T47D (cell line): ENCODE measurements at regions not wholly inside any gene's neighbourhood (a gene's known extent, or its start where the extent isn't known, plus 50 kb on each side); places are given as distances from the start of the nearest gene placed in this dataset.

Experiments
- DNase-seq, 2 experiments: peaks; one replicate each; pipeline versions ENCODE4 v3.0.0 to v3.0.0-alpha.2; 2011 to 2012; ENCODE audit warnings: low read depth in 1 of 2, low spot score in 1 of 2
- JUND ChIP-seq: IDR thresholded peaks from 2 replicates; pipeline ENCODE4 v1.6.1; 2012; ENCODE audit warnings: low read depth
- in situ Hi-C: cut with HindIII; loops from 2 replicates; pipeline ENCODE4 v1.10.0; 2016; ENCODE audit warnings: low sequenced_read_pairs, low pct_unique_long_range_greater_than_20kb

DNA sequence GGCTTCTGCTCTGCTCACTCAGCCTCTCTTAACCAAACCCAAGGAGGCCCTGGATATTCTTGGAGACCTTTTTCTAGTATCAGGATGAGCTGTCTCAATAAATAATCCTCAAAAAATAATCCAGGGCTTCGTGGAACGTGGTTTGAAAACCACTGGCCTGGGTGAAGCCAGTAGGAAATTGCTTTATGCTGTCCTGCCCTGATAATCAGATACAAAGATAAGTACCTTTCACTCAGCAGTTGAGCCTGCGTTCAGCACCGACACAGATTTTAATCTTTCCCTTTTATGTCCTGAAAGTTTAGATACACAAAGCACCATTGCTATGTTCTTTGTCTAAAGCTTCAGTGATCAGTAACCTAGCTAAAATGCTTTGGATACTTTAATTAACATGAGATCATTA lies 460.0 kb downstream of the RFC3 start:
- no peak for DNase-seq
- in situ Hi-C loops = no loop called here
- TF ChIP-seq JUND = no peak

DNA sequence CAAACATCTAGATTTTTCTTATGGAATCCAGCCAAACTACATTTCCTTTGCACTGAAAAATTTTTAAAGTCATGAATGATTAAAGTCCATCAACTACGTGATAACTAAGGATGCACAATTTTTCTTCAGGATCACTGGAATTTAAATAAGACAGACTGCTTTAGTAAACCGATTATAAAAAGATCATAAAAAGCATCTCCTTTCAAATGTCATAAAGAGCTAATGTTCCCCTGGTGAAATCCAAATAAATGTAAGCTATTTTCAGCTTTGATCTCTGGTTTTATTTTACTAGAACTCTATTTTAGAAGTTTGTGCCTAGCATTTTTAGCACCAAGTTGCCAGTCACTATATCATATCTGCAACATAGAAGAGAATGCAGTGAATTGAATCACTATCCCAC lies 460.8 kb downstream of the RFC3 start:
- no peak for TF ChIP-seq JUND
- DNase-seq = no peak
- in situ Hi-C loops = no loop called here

DNA sequence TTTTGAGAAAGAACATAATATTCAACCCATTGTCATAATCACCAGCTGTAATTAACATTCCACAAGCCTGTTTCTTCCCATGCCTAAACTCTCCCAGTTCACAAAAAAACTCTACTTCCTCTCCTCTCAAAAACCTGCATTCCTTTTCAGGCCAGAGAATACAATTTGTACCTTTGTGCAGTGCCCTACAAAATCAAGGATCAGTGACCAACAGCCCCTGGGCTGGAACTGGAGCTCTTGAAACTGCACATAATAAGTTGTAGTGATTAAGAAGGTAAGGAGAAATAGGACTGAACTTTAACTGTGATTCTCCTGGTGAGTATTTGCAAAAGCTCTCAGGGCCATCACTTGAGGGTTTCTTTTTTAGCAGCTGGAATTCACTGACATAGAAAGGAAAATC lies 472.7 kb downstream of the RFC3 start:
- no peak for DNase-seq
- in situ Hi-C loops = no loop called here

DNA sequence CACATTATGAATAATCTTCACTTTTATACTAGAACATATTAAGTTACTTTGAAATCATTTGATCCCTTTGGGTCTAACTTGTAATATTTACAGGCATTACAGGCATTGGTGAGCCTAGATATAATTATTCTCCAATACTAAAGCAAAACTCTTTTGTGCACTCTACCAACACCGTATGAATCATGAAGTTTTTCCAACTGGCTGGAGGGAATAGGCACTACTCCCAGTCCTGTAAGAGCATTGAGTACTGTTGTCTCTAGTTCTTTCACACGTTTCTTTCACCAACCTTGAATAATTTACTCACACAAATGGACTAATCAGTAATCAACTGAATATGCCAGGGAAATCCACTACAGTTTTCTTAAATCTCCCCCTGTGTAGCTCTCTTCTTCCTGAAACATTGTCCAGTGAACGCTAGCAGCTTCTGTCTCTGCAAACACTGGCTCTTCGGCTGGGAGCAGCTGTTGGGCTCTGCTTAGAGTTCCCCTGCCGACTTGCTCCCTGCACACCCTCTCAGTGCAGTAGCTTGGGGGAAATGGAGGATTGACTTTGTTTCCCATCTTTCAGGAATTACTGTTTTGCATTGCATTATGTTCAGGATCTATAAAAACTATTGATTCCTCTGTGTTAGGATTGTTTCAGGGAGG lies 476.7 kb downstream of the RFC3 start:
- DNase-seq = peak in 1 of 2 experiments; percentile 16
- no peak for TF ChIP-seq JUND
- in situ Hi-C loops = no loop called here

More for the DNA sequence above, 472.7 kb downstream of the RFC3 start:
- no peak for TF ChIP-seq JUND

DNA sequence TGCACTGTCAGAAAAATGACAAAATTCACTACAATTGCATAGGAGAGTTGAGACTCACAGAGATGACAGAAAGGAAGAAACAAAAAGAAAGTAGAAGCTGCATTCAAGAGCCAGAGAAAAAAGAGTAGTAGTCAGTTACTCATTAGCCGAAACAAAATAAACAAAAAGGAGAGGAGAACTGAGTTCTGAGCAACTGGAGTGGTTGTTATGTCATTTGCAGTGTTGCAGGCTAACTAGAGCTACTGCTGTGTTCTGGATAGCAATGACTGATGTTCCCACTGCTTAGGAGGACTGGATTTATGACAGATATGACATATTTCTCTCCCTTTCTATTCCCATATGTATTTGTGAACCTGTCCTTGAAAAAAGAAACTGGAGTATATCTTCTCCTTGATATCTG lies 482.6 kb downstream of the RFC3 start:
- no peak for DNase-seq
- no peak for TF ChIP-seq JUND
- in situ Hi-C loops = no loop called here

DNA sequence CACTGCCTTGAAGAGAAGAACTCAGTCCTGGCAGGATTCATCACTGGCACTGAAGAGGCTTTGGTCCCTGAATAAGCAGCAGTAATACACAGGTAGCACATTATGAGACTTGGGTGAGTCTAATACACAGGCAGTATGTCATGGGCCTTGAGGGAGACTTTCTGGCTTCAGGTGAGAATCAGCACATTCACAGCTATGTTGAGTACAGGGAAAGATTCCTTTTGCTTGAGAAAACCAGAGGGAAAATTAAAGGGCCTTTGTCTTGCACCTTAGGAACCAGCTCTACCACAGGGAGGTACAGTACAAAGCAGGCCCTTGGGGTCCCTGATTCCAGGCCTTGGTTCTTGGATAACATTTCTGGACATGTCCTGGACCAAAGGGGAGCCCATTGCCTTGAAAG lies 484.6 kb downstream of the RFC3 start:
- in situ Hi-C loops = no loop called here
- no peak for TF ChIP-seq JUND
- no peak for DNase-seq

DNA sequence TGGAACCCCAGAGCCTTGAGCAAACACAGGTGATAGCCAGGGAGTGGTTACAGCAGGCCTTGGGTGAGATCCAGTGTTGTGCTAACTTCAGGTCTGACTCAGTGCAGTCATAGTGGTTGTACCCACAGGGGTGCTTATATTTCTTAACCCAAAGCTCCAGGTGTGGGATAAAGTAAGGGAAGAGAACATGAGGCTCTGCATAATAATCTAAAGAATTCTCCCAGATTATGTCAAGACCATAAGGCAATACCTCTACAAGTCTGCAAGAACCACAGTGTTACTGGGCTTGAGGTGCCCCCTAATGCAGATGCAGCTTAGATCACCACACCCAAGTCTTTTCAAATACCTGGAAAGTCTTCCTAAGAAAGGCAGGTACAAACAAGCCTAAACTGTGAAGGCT lies 485.4 kb downstream of the RFC3 start:
- DNase-seq = no peak
- TF ChIP-seq JUND = no peak
- in situ Hi-C loops = no loop called here

DNA sequence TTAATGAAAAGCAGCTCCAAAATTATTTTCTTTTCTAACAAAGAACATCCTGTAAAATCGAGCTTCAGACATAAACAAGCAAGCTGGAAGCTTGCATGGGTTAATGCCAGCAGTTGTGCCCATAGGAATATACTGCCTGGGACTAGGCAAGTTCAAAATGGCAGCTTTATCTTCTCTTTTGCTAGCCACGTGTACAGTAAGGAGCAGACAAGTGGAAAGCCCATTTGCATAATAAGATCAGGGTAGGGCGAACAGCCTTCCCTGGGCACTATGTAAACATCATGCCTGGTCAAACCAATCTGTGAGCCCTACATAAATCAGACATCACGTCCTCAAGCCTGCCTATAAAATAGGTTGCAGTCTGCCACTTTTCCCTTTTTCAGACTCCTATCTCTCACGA lies 489.7 kb downstream of the RFC3 start:
- no peak for DNase-seq
- in situ Hi-C loops = no loop called here
- no peak for TF ChIP-seq JUND

DNA sequence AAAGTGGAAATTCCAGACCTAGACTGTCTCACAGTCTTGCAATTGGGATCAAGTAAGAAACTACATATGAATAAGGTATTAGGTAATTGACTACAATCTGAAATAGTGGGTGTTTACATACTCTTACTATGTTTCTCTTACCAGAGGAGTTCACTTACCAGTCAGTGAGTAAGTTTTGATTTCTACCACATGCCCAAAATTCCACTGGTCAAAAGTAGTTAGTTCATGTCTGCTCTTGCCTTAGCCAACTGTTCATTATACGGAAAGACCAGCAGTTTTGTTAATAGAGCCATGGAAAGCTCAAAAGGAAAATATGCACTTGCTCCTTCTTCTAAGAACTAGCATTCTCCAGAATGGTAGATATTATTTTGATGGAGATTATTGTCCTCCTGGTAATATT lies 490.8 kb downstream of the RFC3 start:
- DNase-seq = no peak
- in situ Hi-C loops = no loop called here

DNA sequence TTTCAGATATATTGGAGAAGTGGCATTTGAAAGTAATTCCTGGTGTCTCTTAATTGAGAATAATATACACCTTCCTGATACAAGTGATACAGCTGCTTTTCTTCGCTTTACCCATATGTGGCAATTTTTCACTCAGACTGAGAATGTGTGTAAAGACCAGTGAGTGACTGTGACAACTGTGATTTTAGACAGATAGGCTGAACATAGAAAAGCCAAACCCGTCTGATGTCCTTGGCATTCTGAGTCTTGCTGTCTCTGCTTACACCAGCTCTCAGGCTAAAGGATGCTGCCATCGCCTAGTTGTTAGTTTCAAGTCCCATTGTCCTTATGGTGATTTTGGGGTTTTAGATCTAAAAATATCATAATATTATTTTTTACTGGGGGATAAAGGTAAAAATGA lies 492.6 kb downstream of the RFC3 start:
- in situ Hi-C loops = no loop called here
- no peak for TF ChIP-seq JUND
- DNase-seq = no peak

More for the DNA sequence above, 490.8 kb downstream of the RFC3 start:
- TF ChIP-seq JUND = no peak

DNA sequence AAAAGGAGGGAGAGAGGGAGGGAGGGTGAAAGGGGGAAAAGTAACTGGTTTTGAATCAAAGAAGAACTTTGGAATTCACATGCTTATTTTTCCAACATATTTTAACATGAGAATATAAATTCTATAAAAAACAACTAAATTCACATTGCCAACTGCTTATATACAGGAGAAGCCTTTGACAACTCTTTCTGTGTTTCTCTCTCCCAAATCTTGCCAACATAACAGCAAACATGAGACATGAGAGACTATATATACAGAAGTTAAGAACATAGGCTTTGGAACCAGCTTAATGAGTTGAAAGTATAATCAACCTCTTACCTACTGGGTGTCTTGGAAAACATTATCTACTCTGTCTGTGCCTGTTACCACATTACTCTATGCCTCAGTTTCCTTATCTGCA lies 493.3 kb downstream of the RFC3 start:
- in situ Hi-C loops = no loop called here
- no peak for DNase-seq
- TF ChIP-seq JUND = no peak

DNA sequence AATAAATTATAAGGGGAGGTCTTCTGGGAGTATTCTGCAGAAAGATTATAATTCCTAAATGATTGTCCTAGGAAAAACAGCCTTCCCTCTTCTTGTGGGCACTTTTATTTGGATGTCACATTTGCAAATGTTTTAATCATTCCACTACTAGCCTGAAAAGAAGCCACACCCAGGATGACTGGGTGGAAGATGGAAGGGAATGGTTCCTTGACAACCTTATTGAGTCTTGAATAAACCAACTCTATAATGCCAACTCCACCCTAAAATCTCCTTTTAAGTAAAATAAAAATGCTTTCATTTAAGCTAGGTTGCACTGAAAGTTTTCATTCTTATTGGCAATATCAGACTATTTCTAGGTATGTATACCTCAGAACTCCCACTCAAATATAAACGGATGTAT lies 494.6 kb downstream of the RFC3 start:
- in situ Hi-C loops = no loop called here
- no peak for DNase-seq

DNA sequence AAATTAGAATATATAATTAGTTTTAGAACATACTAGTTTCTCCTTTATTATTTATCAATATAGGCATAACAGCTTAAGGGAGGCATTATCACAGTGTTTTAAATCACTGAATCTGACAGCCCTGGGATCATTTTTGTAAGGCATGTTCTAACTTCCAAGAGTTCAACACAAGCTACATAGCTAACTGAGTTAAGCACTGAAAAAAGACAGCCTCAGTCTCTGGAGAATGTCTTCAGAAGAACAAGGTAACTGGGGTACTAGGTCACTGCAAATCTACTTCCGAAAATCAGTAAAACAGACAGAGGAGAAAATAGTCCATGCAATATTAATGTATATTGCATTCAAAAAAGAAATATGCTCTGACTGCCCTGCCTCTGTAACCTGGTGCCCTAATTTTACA lies 502.1 kb downstream of the RFC3 start:
- in situ Hi-C loops = no loop called here
- TF ChIP-seq JUND = no peak
- no peak for DNase-seq

More for the DNA sequence above, 494.6 kb downstream of the RFC3 start:
- no peak for TF ChIP-seq JUND
